ENCODE measurements at regions not wholly inside any gene's neighbourhood (a gene's known extent, or its start where the extent isn't known, plus 50 kb on each side); places are given as distances from the start of the nearest gene placed in this dataset.

DNA sequence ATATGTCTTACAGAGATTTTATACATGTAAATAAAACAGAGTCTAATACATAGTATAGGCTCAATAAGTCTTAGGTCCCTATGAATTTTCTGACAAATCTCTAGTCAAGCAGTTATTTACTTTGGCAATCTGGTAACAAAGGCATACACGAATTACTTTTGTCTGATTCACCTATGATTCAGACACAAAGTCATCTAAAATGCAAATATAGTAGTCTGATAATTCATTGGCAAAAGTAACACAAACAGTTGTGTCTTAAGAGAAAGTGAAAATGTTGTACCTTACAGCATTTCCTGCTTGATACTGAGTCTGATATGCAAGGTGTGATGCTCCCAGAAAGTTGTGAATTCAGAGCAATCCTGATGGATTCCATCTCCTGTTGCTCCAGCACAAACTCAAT, 209.4 kb upstream of the PRSS1 start:
- Histone ChIP-seq H2AK5ac (ENCODE audit: low read depth, low read length) (peak overlapping the region; percentile 53; the same call in 1 of the 2 replicates), H3K4ac (ENCODE audit: low read depth, low read length) (peak overlapping the region; percentile 84; the same call in 1 of the 2 replicates), H2AK9ac (replicated peaks; ENCODE audit: low read depth, low read length, poor library complexity) (no peak overlapping the region), H4K20me1 (ENCODE audit: insufficient read depth, low read length) (no peaks in the 10 kb centered on the region), H4K8ac (ENCODE audit: low read depth in 2 of 2, low read length in 2 of 2) (peak overlapping the region; percentile 51 to 72; a peak in 3 of 4 replicates), H3K27me3 (ENCODE audit: control insufficient read depth, insufficient read depth, low read length) (no peaks in the 10 kb centered on the region), H4K5ac (ENCODE audit: low read depth, low read length) (peak overlapping the region; percentile 70; the same call in 1 of the 2 replicates), H3K79me1 (ENCODE audit: low read depth in 1 of 2, low read length in 2 of 2) (no peaks in the 10 kb centered on the region), H3K4me1 (ENCODE audit: control insufficient read depth, insufficient read depth, low read length) (peaks cover 17% of the 10 kb centered on the region), H3K9ac (ENCODE audit: low read depth, low read length) (no peak overlapping the region), H3K18ac (ENCODE audit: low read depth, low read length) (peak overlapping the region; percentile 92; the same call in 1 of the 2 replicates), H2AFZ (replicated peaks; ENCODE audit: low read length, poor library complexity) (no peak overlapping the region), H3K27ac (ENCODE audit: insufficient read depth, low read length) (no peak overlapping the region; the same call in 1 of the 2 replicates), H3K56ac (ENCODE audit: extremely low read depth, insufficient read depth, low read length) (peak overlapping the region; percentile 68), H2BK5ac (ENCODE audit: low read depth, low read length, poor library complexity, severe bottlenecking) (peak overlapping the region; percentile 73), H3K4me3 (ENCODE audit: insufficient read depth, low read depth, low read length) (no peak overlapping the region), H2BK20ac (ENCODE audit: low read depth, low read length) (peak overlapping the region; percentile 90), H3K36me3 (ENCODE audit: control insufficient read depth, insufficient read depth, low read length) (no peaks in the 10 kb centered on the region), H3K9me1 (ENCODE audit: insufficient read depth, low read length) (peaks cover 11% of the 10 kb centered on the region), H2BK120ac (ENCODE audit: low read depth, low read length) (peak overlapping the region; percentile 97), H3K14ac (replicated peaks; ENCODE audit: low read depth, low read length) (peak overlapping the region; percentile 71), H3K4me2 (ENCODE audit: low read depth, low read length) (peak overlapping the region; percentile 82; the same call in 1 of the 2 replicates), H3K23ac (ENCODE audit: low read depth, low read length) (peak overlapping the region; percentile 91; the same call in 1 of the 2 replicates), H4K91ac (ENCODE audit: insufficient read depth, low read depth, low read length) (peak overlapping the region; percentile 71), H3K9me3 (ENCODE audit: control insufficient read depth, insufficient read depth, low read length) (no peaks in the 10 kb centered on the region), H2BK15ac (ENCODE audit: low read depth, low read length) (peak overlapping the region; percentile 61)
- TF ChIP-seq FOS (IDR thresholded peaks at IDR 0.05; ENCODE audit: low read depth, low read length) (peak; percentile 79), NFE2L2 (IDR thresholded peaks at IDR 0.05; ENCODE audit: low read depth, low read length) (no peak)
- no CpG with 5 or more reads among the region's 1 CpG for WGBS, 2 experiments (ENCODE audit: extremely low coverage in 2 of 2, insufficient read length in 1 of 2)
- intact Hi-C loops (cut with micrococcal nuclease) (loop anchor here (10.0 kb wide), 1 partner anchor 465 kb away; no protein-coding TSS in a partner anchor), in situ Hi-C loops (cut with MboI; ENCODE audit: low sequenced_read_pairs) (loop anchor here (5.0 kb wide), 2 partner anchors 62 to 242 kb away; no protein-coding TSS in a partner anchor), dilution Hi-C loops (cut with HindIII; ENCODE audit: low sequenced_read_pairs, unreplicated experiment) (no loop called here)
- ChIA-PET POLR2A (ENCODE audit: unreplicated experiment) (no interaction called here), CTCF (interaction anchor here (0.6 kb wide), 1 partner anchor 7 kb away, joined by 3 read pairs; no protein-coding TSS in a partner anchor)
- DNase-seq: peak; percentile 90
- no TSS peak for BruUV-seq (replicated peaks)
- peak; percentile 21 for ATAC-seq (ENCODE audit: low read depth)
